Esophagus (tissue), 2 donors: ENCODE measurements at regions not wholly inside any gene's neighbourhood (a gene's known extent, or its start where the extent isn't known, plus 50 kb on each side); places are given as distances from the start of the nearest gene placed in this dataset.

Source experiments
- H3K27ac ChIP-seq, 2 donors: one replicate each; pipeline ENCODE4 v1.5.1; 2013; ENCODE audit warnings: low read depth in 2 of 2, mild to moderate bottlenecking in 2 of 2, inconsistent platforms in 1 of 2, low read length in 1 of 2, moderate library complexity in 1 of 2
- H3K27me3 ChIP-seq, 2 donors: one replicate each; pipeline ENCODE4 v1.6.1; 2013; ENCODE audit warnings: low read length in 2 of 2, control low read depth in 1 of 2, mild to moderate bottlenecking in 1 of 2; ENCODE audit not compliant: insufficient read depth in 2 of 2, control insufficient read depth in 1 of 2
- H3K36me3 ChIP-seq, 2 donors: one replicate each; pipeline ENCODE4 v1.6.1; 2013; ENCODE audit warnings: low read length in 1 of 2; ENCODE audit not compliant: control insufficient read depth in 2 of 2, insufficient read depth in 2 of 2
- H3K4me1 ChIP-seq, 2 donors: one replicate each; pipeline ENCODE4 v1.6.1; 2013; ENCODE audit warnings: low read length in 1 of 2; ENCODE audit not compliant: control insufficient read depth in 2 of 2, insufficient read depth in 2 of 2
- H3K4me3 ChIP-seq, 2 donors: one replicate each; pipeline ENCODE4 v1.5.1; 2013; ENCODE audit warnings: low read length in 2 of 2, mild to moderate bottlenecking in 2 of 2, low read depth in 1 of 2, moderate library complexity in 1 of 2
- H3K9me3 ChIP-seq, 2 donors: one replicate each; pipeline ENCODE4 v1.6.1; 2013; ENCODE audit warnings: mild to moderate bottlenecking in 2 of 2, low read depth in 1 of 2, low read length in 1 of 2, moderate library complexity in 1 of 2; ENCODE audit not compliant: control insufficient read depth in 2 of 2, insufficient read depth in 1 of 2
- WGBS, 2 donors: extraction: QIAGEN DNeasy Blood & Tissue Kit; methylation state at CpG; one replicate each; pipeline ENCODE4 v1.1.7; 2013; 5-methylcytosine and 5-hydroxymethylcytosine counted together
- donor health status: healthy with polysubstance abuse.
- donor health status: Bipolar disorder and iron deficiency.

DNA sequence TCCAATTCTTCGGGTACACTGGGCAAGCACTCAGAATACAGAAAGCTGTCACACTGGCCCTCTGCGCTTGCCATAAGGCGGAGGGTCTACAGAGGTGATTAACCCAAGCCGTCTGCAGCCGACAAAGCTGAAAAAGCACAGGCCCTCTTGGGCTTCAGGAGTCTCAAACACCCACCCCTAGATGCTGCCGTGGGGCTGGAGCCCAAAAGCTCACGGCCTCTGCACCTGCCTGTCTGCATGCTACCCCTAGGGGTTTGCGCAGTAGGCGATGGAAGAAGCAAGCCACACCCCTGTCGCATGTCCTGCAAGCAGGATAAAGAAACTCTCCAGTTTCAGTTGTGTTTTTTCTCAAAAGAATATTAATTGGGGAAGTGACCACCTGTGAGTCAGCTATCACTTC lies 118.8 kb upstream of the PLEKHA5 start:
- no peak overlapping the region for H3K4me3 ChIP-seq
- no peaks in the 10 kb centered on the region for H3K4me1 ChIP-seq
- WGBS, 2 donors = 95 to 96% methylated on average over 10 of the region's 10 CpGs
- no peaks in the 10 kb centered on the region for H3K27me3 ChIP-seq
- no peak overlapping the region for H3K27ac ChIP-seq
- no peaks in the 10 kb centered on the region for H3K36me3 ChIP-seq
- no peaks in the 10 kb centered on the region for H3K9me3 ChIP-seq

GRCh38 chr12:19012965-19013364 lies 116.6 kb upstream of the PLEKHA5 start:
- WGBS, 2 donors = 68 to 85% methylated on average over 3 of the region's 3 CpGs
- Histone ChIP-seq H3K27ac (no peak overlapping the region), H3K27me3 (no peaks in the 10 kb centered on the region), H3K4me3 (no peak overlapping the region), H3K9me3 (no peaks in the 10 kb centered on the region), H3K4me1 (no peaks in the 10 kb centered on the region), H3K36me3 (no peaks in the 10 kb centered on the region)

DNA sequence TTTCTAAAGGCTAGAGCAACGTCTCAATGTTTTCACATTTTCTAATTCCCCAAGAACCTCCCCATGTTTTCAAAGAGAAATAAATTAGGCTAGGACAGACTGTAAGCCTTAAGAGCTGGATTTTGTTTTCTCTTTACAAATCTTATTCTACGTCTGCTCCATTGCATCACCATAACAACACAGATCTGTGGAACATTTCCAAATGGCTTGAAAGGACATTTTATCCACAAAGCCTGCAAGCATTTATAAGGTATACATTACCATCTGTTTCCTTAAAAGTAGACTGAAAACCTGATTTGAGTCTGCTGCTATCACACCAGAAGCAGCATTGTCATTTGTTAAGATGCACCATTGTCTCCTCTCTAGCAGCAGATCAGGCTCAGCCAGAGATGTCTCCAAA lies 115.3 kb upstream of the PLEKHA5 start:
- 23 to 38% methylated on average over 2 of the region's 2 CpGs for WGBS, 2 donors
- Histone ChIP-seq H3K27me3 (no peaks in the 10 kb centered on the region), H3K36me3 (no peaks in the 10 kb centered on the region), H3K4me1 (no peaks in the 10 kb centered on the region), H3K9me3 (no peaks in the 10 kb centered on the region), H3K27ac (no peak overlapping the region), H3K4me3 (no peak overlapping the region)

GRCh38 chr12:19015285-19015684 lies 114.2 kb upstream of the PLEKHA5 start:
- H3K27ac ChIP-seq = no peak overlapping the region
- WGBS, 2 donors = 72 to 78% methylated on average over 5 of the region's 5 CpGs
- no peak overlapping the region for H3K4me3 ChIP-seq
- no peaks in the 10 kb centered on the region for H3K4me1 ChIP-seq
- H3K9me3 ChIP-seq = no peaks in the 10 kb centered on the region
- H3K36me3 ChIP-seq = no peaks in the 10 kb centered on the region
- H3K27me3 ChIP-seq = no peaks in the 10 kb centered on the region

DNA sequence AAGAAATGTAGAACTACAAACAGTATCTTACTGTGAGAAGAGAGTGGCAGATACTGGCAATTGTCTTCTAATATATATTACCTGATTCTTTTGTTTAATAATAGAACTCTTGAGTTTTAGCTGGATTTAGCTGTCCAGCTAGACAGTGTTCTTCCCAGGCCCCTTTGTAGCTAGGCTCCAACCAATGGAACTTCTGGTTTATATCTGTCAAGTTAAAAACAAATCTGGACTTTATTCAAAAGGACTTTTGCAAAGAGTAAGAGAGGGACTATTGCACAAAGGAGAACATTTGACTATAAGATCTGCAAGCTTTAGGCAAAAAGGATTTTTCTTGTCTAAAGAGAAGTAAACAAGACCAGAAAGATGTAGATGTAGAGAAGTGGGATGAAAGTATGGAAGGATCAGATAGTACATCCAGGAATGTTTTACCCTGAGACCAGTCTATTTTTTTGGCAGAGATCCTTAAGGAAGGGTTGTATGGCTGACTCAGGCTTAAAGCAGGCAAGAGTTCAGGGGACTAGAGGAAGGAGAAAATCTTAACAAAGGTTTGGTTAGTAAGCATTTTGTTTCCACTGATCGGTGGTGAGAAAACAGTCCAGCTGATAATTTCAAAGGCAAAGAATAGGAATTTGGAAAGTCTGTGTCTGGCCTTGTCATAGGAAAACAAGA lies 111.1 kb upstream of the PLEKHA5 start:
- H3K9me3 ChIP-seq = no peaks in the 10 kb centered on the region
- 26 to 29% methylated on average over 1 of the region's 1 CpG for WGBS, 2 donors
- no peak overlapping the region for H3K27ac ChIP-seq
- no peak overlapping the region for H3K4me3 ChIP-seq
- H3K36me3 ChIP-seq = no peaks in the 10 kb centered on the region
- H3K27me3 ChIP-seq = no peaks in the 10 kb centered on the region
- H3K4me1 ChIP-seq = no peaks in the 10 kb centered on the region

- no peak overlapping the region for H3K4me3 ChIP-seq
- H3K4me1 ChIP-seq = no peaks in the 10 kb centered on the region
- no peaks in the 10 kb centered on the region for H3K9me3 ChIP-seq
- H3K36me3 ChIP-seq = no peaks in the 10 kb centered on the region
- 74 to 87% methylated on average over 4 of the region's 4 CpGs for WGBS, 2 donors
- no peak overlapping the region for H3K27ac ChIP-seq
- H3K27me3 ChIP-seq = no peaks in the 10 kb centered on the region
Observed at GRCh38 chr12:19021240-19021639, 108.3 kb upstream of the PLEKHA5 start.

DNA sequence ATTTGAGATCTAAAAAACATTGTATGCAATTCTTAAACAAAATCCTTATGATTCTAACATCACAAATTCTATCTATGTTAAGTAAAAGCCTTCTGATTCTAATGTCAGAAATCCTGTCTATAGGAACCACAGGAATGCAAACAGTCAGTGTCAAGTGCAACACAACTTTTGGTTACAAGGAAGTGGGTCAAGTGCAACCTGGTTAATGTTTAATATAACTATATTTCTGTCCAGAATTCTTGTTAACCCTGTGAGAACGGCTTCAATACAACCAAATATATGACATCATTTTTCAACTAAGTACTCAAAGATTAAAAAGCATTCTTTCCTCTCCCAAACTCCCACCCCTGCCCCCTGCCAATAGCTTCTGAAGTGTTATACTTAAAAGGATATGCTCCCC lies 107.9 kb upstream of the PLEKHA5 start:
- Histone ChIP-seq H3K4me3 (no peak overlapping the region), H3K36me3 (no peaks in the 10 kb centered on the region), H3K27me3 (no peaks in the 10 kb centered on the region), H3K4me1 (no peaks in the 10 kb centered on the region), H3K27ac (no peak overlapping the region), H3K9me3 (no peaks in the 10 kb centered on the region)
- 53 to 56% methylated on average over 1 of the region's 1 CpG for WGBS, 2 donors

- no peak overlapping the region for H3K4me3 ChIP-seq
- WGBS, 2 donors = 63 to 76% methylated on average over 5 of the region's 5 CpGs
- no peaks in the 10 kb centered on the region for H3K27me3 ChIP-seq
- H3K36me3 ChIP-seq = no peaks in the 10 kb centered on the region
- no peaks in the 10 kb centered on the region for H3K9me3 ChIP-seq
- no peak overlapping the region for H3K27ac ChIP-seq
- no peaks in the 10 kb centered on the region for H3K4me1 ChIP-seq
Observed at GRCh38 chr12:19025582-19025981, 104.0 kb upstream of the PLEKHA5 start.

GRCh38 chr12:19026034-19026433 lies 103.5 kb upstream of the PLEKHA5 start:
- 82 to 84% methylated on average over 4 of the region's 4 CpGs for WGBS, 2 donors
- H3K36me3 ChIP-seq = no peaks in the 10 kb centered on the region
- no peaks in the 10 kb centered on the region for H3K4me1 ChIP-seq
- no peaks in the 10 kb centered on the region for H3K27me3 ChIP-seq
- H3K27ac ChIP-seq = no peak overlapping the region
- no peaks in the 10 kb centered on the region for H3K9me3 ChIP-seq
- H3K4me3 ChIP-seq = no peak overlapping the region

DNA sequence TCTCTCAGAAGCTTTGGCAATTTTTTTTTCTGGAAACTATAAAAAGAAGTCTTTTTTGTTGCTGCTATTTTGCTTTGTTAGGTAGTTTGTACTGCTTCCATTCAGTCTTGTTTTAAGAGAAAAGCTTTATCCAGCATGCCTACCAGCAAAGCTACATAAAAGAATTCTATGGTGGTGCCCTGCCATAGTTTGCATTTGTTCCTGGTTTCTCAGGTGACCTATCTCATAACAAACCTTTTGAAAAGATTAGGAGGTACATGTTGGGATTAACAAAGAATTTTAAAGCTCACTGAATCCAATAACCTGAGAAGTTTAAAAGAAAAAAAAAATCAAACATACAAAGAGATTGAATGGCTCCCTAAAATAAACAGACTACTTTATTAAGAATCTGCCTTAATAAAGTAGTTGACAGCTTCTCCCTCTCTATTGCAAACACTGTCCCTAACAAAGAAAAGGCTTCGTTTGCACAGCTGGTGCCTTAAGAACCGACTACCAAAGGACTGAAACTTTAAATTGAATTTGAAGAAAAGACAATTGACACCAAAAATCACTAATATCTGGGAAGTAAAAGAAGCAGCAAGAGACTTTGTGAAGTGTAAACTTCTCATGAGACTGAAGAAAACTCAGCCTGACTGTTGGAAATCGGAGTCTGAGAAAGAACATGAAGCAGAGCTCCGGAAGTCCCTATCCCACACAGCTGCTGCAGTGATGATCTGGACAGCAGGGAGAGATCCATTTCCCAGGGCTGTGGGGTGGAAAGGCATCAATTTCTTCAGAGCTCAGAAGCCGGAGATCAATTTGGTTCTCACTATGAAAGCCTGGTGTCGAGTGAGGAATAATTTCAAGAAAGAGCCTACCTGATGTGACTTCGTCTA lies 102.7 kb upstream of the PLEKHA5 start:
- WGBS, 2 donors = 60 to 61% methylated on average over 7 of the region's 7 CpGs
- H3K9me3 ChIP-seq = no peaks in the 10 kb centered on the region
- H3K27me3 ChIP-seq = no peaks in the 10 kb centered on the region
- H3K27ac ChIP-seq = no peak overlapping the region
- H3K4me3 ChIP-seq = no peak overlapping the region
- no peaks in the 10 kb centered on the region for H3K36me3 ChIP-seq
- H3K4me1 ChIP-seq = no peaks in the 10 kb centered on the region
